Kidney tubule cell (primary cell): ENCODE measurements at regions not wholly inside any gene's neighbourhood (a gene's known extent, or its start where the extent isn't known, plus 50 kb on each side); places are given as distances from the start of the nearest gene placed in this dataset.
"Not testable (repeated sequence)": the region's sequence is repeated elsewhere in the genome, so short reads cannot be mapped to it uniquely, and the experiment has no call there.

ENCODE experiments used
- DNase-seq: peaks from one replicate; pipeline ENCODE4 v3.0.0-alpha.2; 2018; ENCODE audit warnings: low spot score

- not testable (repeated sequence) for DNase-seq
Observed at GRCh38 chr9:40768646-40769198, 359.8 kb downstream of the FOXD4L6 start.

- DNase-seq: not testable (repeated sequence)
Observed at GRCh38 chr9:40768178-40768577, 360.3 kb downstream of the FOXD4L6 start.

GRCh38 chr9:40754957-40755356 is 373.5 kb downstream of the FOXD4L6 start:
- DNase-seq: peak; percentile 82

- not testable (repeated sequence) for DNase-seq
Observed at GRCh38 chr9:40753288-40753687, 375.2 kb downstream of the FOXD4L6 start.

- DNase-seq: not testable (repeated sequence)
Observed at GRCh38 chr9:40746921-40747485, 381.5 kb downstream of the FOXD4L6 start.
